HCT116 (cell line): ENCODE measurements at regions not wholly inside any gene's neighbourhood (a gene's known extent, or its start where the extent isn't known, plus 50 kb on each side); places are given as distances from the start of the nearest gene placed in this dataset.

Experiments
- ATAC-seq: fragments of 200-7000 bp; cut with Tn5 transposase; 2 replicates; pipeline ENCODE4 v1.9.1; 2020; ENCODE audit warnings: mild to moderate bottlenecking, moderate library complexity
- BruUV-seq: library from RNA; stranded (reverse); fragments of 400-500 nt; replicated peaks from 2 replicates; lab custom pipeline; 2021; lab: Mats Ljungman, UMichigan
- CTCF ChIA-PET: fragments of 300-600 bp; sonication (Branson Sonifier 250); formaldehyde crosslinking; loops from one replicate; lab custom pipeline; 2021; ENCODE audit warnings: antibody characterized with exemption; lab: Charles Lee
- POLR2A ChIA-PET: fragments of 300-600, 350-600 bp; sonication (Branson Sonifier 250); formaldehyde crosslinking; loops from one replicate; lab custom pipeline; 2021; ENCODE audit warnings: antibody characterized with exemption; lab: Charles Lee
- RAD21 ChIA-PET, 2 experiments: fragments of 300-600 bp; sonication (Branson Sonifier 250); formaldehyde crosslinking; loops; one replicate each; lab custom pipeline; 2023; ENCODE audit warnings: low total read pairs in 2 of 2; ENCODE audit not compliant: uncharacterized antibody in 2 of 2, unreplicated experiment in 2 of 2, low non-redundant PET in 1 of 2; lab: Charles Lee
- DNase-seq: peaks from one replicate; pipeline ENCODE4 v3.0.0-alpha.2; 2010; ENCODE audit warnings: low read depth, low spot score
- H2AFZ ChIP-seq: fragments of 200-600 bp; shearing (Covaris generic), sonication (generic); 2 replicates; pipeline ENCODE4 v1.6.1; 2017; ENCODE audit warnings: low read depth, mixed run types, mixed read lengths, antibody characterized with exemption, low read length; ENCODE audit not compliant: poor library complexity, severe bottlenecking
- H3K27ac ChIP-seq: 2 replicates; pipeline ENCODE4 v1.5.1; 2012; ENCODE audit warnings: low read depth, low read length
- H3K27me3 ChIP-seq: fragments of 200-600 bp; sonication (generic); 2 replicates; pipeline ENCODE4 v1.6.1; 2016; ENCODE audit warnings: mixed run types, low read length, mixed read lengths; ENCODE audit not compliant: insufficient read depth
- H3K36me3 ChIP-seq, 2 experiments: fragments of 200-500 bp in 1 of 2; fragments of 200-600 bp in 1 of 2; sonication (Bioruptor generic) in 1 of 2; sonication (generic) in 1 of 2; 2 replicates each; pipeline versions ENCODE4 v1.5.1 to v1.6.1; 2014 to 2016; ENCODE audit warnings: low read length in 2 of 2, inconsistent platforms in 1 of 2, mixed read lengths in 1 of 2, mixed run types in 1 of 2; ENCODE audit not compliant: insufficient read depth in 2 of 2, control insufficient read depth in 1 of 2
- H3K4me1 ChIP-seq, 2 experiments: fragments of 200-600 bp in 1 of 2; sonication (generic) in 1 of 2; 2 replicates each; pipeline versions ENCODE4 v1.5.1 to v1.6.1; 2012 to 2017; ENCODE audit warnings: low read length in 2 of 2, inconsistent platforms in 1 of 2, mild to moderate bottlenecking in 1 of 2, mixed read lengths in 1 of 2, mixed run types in 1 of 2, moderate library complexity in 1 of 2; ENCODE audit not compliant: insufficient read depth in 2 of 2, control insufficient read depth in 1 of 2
- H3K4me2 ChIP-seq: fragments of 200-600 bp; sonication (generic); 2 replicates; pipeline ENCODE4 v1.6.1; 2017; ENCODE audit warnings: mixed run types, low read length, mixed read lengths
- H3K4me3 ChIP-seq, 2 experiments: fragments of 200-600 bp in 1 of 2; sonication (generic) in 1 of 2; replicated peaks in 1 of 2; 2 replicates each; pipeline ENCODE4 v1.5.1; 2011 to 2016; ENCODE audit warnings: low read length in 2 of 2, control low read depth in 1 of 2, low read depth in 1 of 2, mild to moderate bottlenecking in 1 of 2, mixed read lengths in 1 of 2, mixed run types in 1 of 2
- H3K79me2 ChIP-seq: fragments of 200-600 bp; sonication (generic); 2 replicates; pipeline ENCODE4 v1.6.1; 2017; ENCODE audit warnings: mild to moderate bottlenecking, mixed run types, low read length, moderate library complexity, mixed read lengths; ENCODE audit not compliant: insufficient read depth
- H3K9ac ChIP-seq: fragments of 200-600 bp; sonication (generic); 2 replicates; pipeline ENCODE4 v1.6.1; 2016; ENCODE audit warnings: low read length, mixed read lengths
- H3K9me2 ChIP-seq: fragments of 200-600 bp; sonication (generic), shearing (Covaris generic); 2 replicates; pipeline ENCODE4 v1.6.1; 2017; ENCODE audit warnings: mixed run types, mild to moderate bottlenecking, moderate library complexity; ENCODE audit not compliant: insufficient read depth
- H3K9me3 ChIP-seq, 2 experiments: fragments of 200-500 bp in 1 of 2; fragments of 200-600 bp in 1 of 2; sonication (Bioruptor generic) in 1 of 2; sonication (generic) in 1 of 2; 2 replicates each; pipeline ENCODE4 v1.6.1; 2014 to 2017; ENCODE audit warnings: low read length in 2 of 2, mixed read lengths in 2 of 2, inconsistent platforms in 1 of 2, low read depth in 1 of 2, mild to moderate bottlenecking in 1 of 2, mixed run types in 1 of 2, moderate library complexity in 1 of 2; ENCODE audit not compliant: control insufficient read depth in 1 of 2, insufficient read depth in 1 of 2
- H4K20me1 ChIP-seq: fragments of 200-600 bp; sonication (generic), shearing (Covaris generic); 2 replicates; pipeline ENCODE4 v1.6.1; 2017; ENCODE audit warnings: mixed run types, mild to moderate bottlenecking, moderate library complexity; ENCODE audit not compliant: insufficient read depth
- ATF3 ChIP-seq: IDR thresholded peaks from 2 replicates; pipeline ENCODE4 v1.6.1; 2012
- CBX3 ChIP-seq: IDR thresholded peaks from 2 replicates; pipeline ENCODE4 v1.6.1; 2012; ENCODE audit warnings: low read depth
- CEBPB ChIP-seq: IDR thresholded peaks from 2 replicates; pipeline ENCODE4 v1.6.1; 2012; ENCODE audit warnings: low read depth
- EGR1 ChIP-seq: IDR thresholded peaks from 2 replicates; pipeline ENCODE4 v1.6.1; 2012; ENCODE audit warnings: low read depth
- EZH2 ChIP-seq: fragments of 200-600 bp; sonication (generic); IDR thresholded peaks from 2 replicates; pipeline ENCODE4 v1.6.1; 2017; ENCODE audit warnings: antibody characterized with exemption, mixed run types
- EZH2phosphoT487 ChIP-seq: fragments of 200-600 bp; IDR thresholded peaks from 2 replicates; pipeline ENCODE4 v1.6.1; 2018; ENCODE audit warnings: antibody characterized with exemption, borderline replicate concordance
- FOSL1 ChIP-seq: IDR thresholded peaks from 2 replicates; pipeline ENCODE4 v1.6.1; 2012; ENCODE audit warnings: low read depth
- JUND ChIP-seq: IDR thresholded peaks from 2 replicates; pipeline ENCODE4 v1.6.1; 2012
- MAX ChIP-seq: IDR thresholded peaks from 2 replicates; pipeline ENCODE4 v1.6.1; 2012
- POLR2A ChIP-seq: IDR thresholded peaks from 2 replicates; pipeline ENCODE4 v1.7.0; 2011; ENCODE audit warnings: borderline replicate concordance; ENCODE audit not compliant: insufficient read depth, insufficient read length; ENCODE audit errors: extremely low read depth
- RAD21 ChIP-seq: IDR thresholded peaks from 2 replicates; pipeline ENCODE4 v1.6.1; 2012; ENCODE audit warnings: low read depth, mild to moderate bottlenecking
- REST ChIP-seq: IDR thresholded peaks from 2 replicates; pipeline ENCODE4 v1.6.1; 2012; ENCODE audit warnings: low read depth
- SIN3A ChIP-seq: IDR thresholded peaks from 2 replicates; pipeline ENCODE4 v1.6.1; 2012; ENCODE audit warnings: low read depth
- SP1 ChIP-seq: IDR thresholded peaks from 2 replicates; pipeline ENCODE4 v1.6.1; 2012; ENCODE audit warnings: low read depth
- SRF ChIP-seq: IDR thresholded peaks from 2 replicates; pipeline ENCODE4 v1.6.1; 2012; ENCODE audit warnings: low read depth
- TCF7L2 ChIP-seq: IDR thresholded peaks from 2 replicates; pipeline ENCODE4 v1.7.0; 2011; ENCODE audit warnings: borderline replicate concordance, inconsistent platforms; ENCODE audit not compliant: insufficient read depth, insufficient read length; ENCODE audit errors: extremely low read depth
- YY1 ChIP-seq: IDR thresholded peaks from 2 replicates; pipeline ENCODE4 v1.6.1; 2011; ENCODE audit warnings: low read length, low read depth, moderate library complexity, mild to moderate bottlenecking; ENCODE audit not compliant: insufficient replicate concordance; ENCODE audit errors: extremely low read depth
- ZFX ChIP-seq: fragments of 450-650 bp; IDR thresholded peaks from 2 replicates; pipeline ENCODE4 v1.6.1; 2017
- ZNF274 ChIP-seq: fragments of 200-500 bp; sonication (Bioruptor generic); IDR thresholded peaks from 2 replicates; pipeline ENCODE4 v1.6.1; 2014; ENCODE audit warnings: mild to moderate bottlenecking, low read depth, low read length, inconsistent platforms
- intact Hi-C: fragments of 100-400 bp; cut with micrococcal nuclease; formaldehyde crosslinking; loops from 2 replicates; pipeline ENCODE4 v1.10.0; 2022

- Histone ChIP-seq H2AFZ (no peak overlapping the region), H3K27ac (no peak overlapping the region), H3K4me2 (no peak overlapping the region), H3K36me3 (no peaks in the 10 kb centered on the region), H3K9me3 (no peaks in the 10 kb centered on the region), H4K20me1 (no peaks in the 10 kb centered on the region; the same call in 1 of the 2 replicates), H3K4me1 (no peaks in the 10 kb centered on the region), H3K79me2 (no peaks in the 10 kb centered on the region), H3K4me3 (no peak overlapping the region), H3K9ac (no peak overlapping the region), H3K9me2 (0 out of 2 replicates have a peak, but pooled peaks cover 3% of the 10 kb centered on the region), H3K27me3 (no peaks in the 10 kb centered on the region)
- TF ChIP-seq TCF7L2 (no peak), ZFX (no peak), YY1 (no peak), REST (no peak), EZH2phosphoT487 (no peak), FOSL1 (no peak), POLR2A (no peak), EGR1 (no peak), CBX3 (no peak), SRF (no peak), SIN3A (no peak), CEBPB (no peak), RAD21 (no peak), ZNF274 (no peak), EZH2 (no peak), JUND (no peak), SP1 (no peak), ATF3 (no peak), MAX (no peak)
- no peak for ATAC-seq
- POLR2A ChIA-PET = no interaction called here
- intact Hi-C loops = no loop called here
- RAD21 ChIA-PET = no interaction called here
- no peak for DNase-seq
- no TSS peak for BruUV-seq
- CTCF ChIA-PET = no interaction called here
Measured at GRCh38 chr6:109269953-109270517, 112.2 kb downstream of the CD164 start.
